GM12878 (cell line): ENCODE measurements at regions not wholly inside any gene's neighbourhood (a gene's known extent, or its start where the extent isn't known, plus 50 kb on each side); places are given as distances from the start of the nearest gene placed in this dataset.

Source experiments
- ATAC-seq: fragments of 200-7000 bp; cut with Tn5 transposase; 3 replicates; pipeline ENCODE4 v1.9.1; 2020; ENCODE audit warnings: mild to moderate bottlenecking, moderate library complexity
- BruUV-seq: library from RNA; stranded (reverse); fragments of 400-500 nt; replicated peaks from 2 replicates; lab custom pipeline; 2021; lab: Mats Ljungman, UMichigan
- CTCF ChIA-PET: fragments of 300-600 bp; sonication (Branson Sonifier 250); formaldehyde crosslinking; extraction: SDS; loops from one replicate; lab custom pipeline; 2021; ENCODE audit warnings: inconsistent platforms; lab: Yijun Ruan, JAX
- POLR2A ChIA-PET: fragments of 350-600 bp; formaldehyde crosslinking; extraction: SDS; loops from one replicate; lab custom pipeline; 2021; ENCODE audit warnings: inconsistent platforms; lab: Charles Lee
- RAD21 ChIA-PET: fragments of 300-600 bp; sonication (Branson Sonifier 250); formaldehyde crosslinking; loops from one replicate; lab custom pipeline; 2023; ENCODE audit warnings: antibody characterized with exemption; ENCODE audit not compliant: unreplicated experiment; lab: Charles Lee
- SMC1A ChIA-PET: fragments of 300-600 bp; sonication (Branson Sonifier 250); formaldehyde crosslinking; loops from one replicate; lab custom pipeline; 2023; ENCODE audit not compliant: unreplicated experiment, uncharacterized antibody; lab: Charles Lee
- DNase-seq: peaks from one replicate; pipeline ENCODE4 v3.0.0-alpha.2; 2011; ENCODE audit warnings: low read depth, low spot score
- FAIRE-seq: peaks from 3 replicates; lab custom pipeline; 2011; peaks lifted over from hg19 to GRCh38; lab: Jason Lieb, UNC
- H2AFZ ChIP-seq: 2 replicates; pipeline ENCODE4 v1.6.0; 2011; ENCODE audit warnings: low read depth, low read length, control low read depth; ENCODE audit not compliant: control insufficient read depth
- H3K27ac ChIP-seq: 2 replicates; pipeline ENCODE4 v1.5.1; 2011; ENCODE audit warnings: control low read depth; ENCODE audit not compliant: control insufficient read depth, insufficient read depth
- H3K27me3 ChIP-seq, 2 experiments: replicated peaks in 1 of 2; 2 replicates each; pipeline versions ENCODE4 v1.6.0 to v1.6.1; 2011; ENCODE audit warnings: low read length in 1 of 2; ENCODE audit not compliant: control insufficient read depth in 2 of 2, insufficient read depth in 2 of 2
- H3K36me3 ChIP-seq, 2 experiments: 2 replicates each; pipeline ENCODE4 v1.5.1; 2011; ENCODE audit warnings: low read length in 1 of 2; ENCODE audit not compliant: control insufficient read depth in 2 of 2, insufficient read depth in 2 of 2
- H3K4me1 ChIP-seq: 2 replicates; pipeline ENCODE4 v1.6.1; 2011; ENCODE audit warnings: mild to moderate bottlenecking, low read length, moderate library complexity, mixed read lengths; ENCODE audit not compliant: control insufficient read depth, insufficient read depth
- H3K4me2 ChIP-seq: 2 replicates; pipeline ENCODE4 v1.6.0; 2011; ENCODE audit warnings: control low read depth; ENCODE audit not compliant: control insufficient read depth, insufficient read depth
- H3K4me3 ChIP-seq: fragments of 200-600 bp; sonication (generic); 2 replicates; pipeline ENCODE4 v1.5.1; 2016
- H3K79me2 ChIP-seq: 2 replicates; pipeline ENCODE4 v1.6.0; 2011; ENCODE audit warnings: low read length; ENCODE audit not compliant: control insufficient read depth, insufficient read depth
- H3K9ac ChIP-seq: 2 replicates; pipeline ENCODE4 v1.8.0; 2011; ENCODE audit warnings: low read length, control low read depth, mixed read lengths; ENCODE audit not compliant: control insufficient read depth, insufficient read depth
- H3K9me3 ChIP-seq: replicated peaks from 3 replicates; pipeline ENCODE4 v1.5.1; 2011; ENCODE audit warnings: mild to moderate bottlenecking, low read length; ENCODE audit not compliant: control insufficient read depth, insufficient read depth
- H4K20me1 ChIP-seq: 2 replicates; pipeline ENCODE4 v1.6.0; 2011; ENCODE audit not compliant: control insufficient read depth, insufficient read depth
- CHD1 ChIP-seq: IDR thresholded peaks from 2 replicates; pipeline ENCODE4 v1.6.1; 2012; ENCODE audit warnings: low read depth, low read length, improper control_type of control experiment
- E2F8 ChIP-seq: fragments of 450-650 bp; IDR thresholded peaks from 2 replicates; pipeline ENCODE4 v1.6.1; 2018; ENCODE audit warnings: mild to moderate bottlenecking, low read depth, moderate library complexity; ENCODE audit not compliant: partially characterized antibody
- GATAD2B ChIP-seq: fragments of 450-650 bp; conservative IDR thresholded peaks from 2 replicates; pipeline ENCODE4 v1.6.1; 2017; ENCODE audit warnings: low read depth, mild to moderate bottlenecking, moderate library complexity
- JUNB ChIP-seq: IDR thresholded peaks from 2 replicates; pipeline ENCODE4 v1.6.1; 2016; ENCODE audit warnings: antibody characterized with exemption, mild to moderate bottlenecking
- RCOR1 ChIP-seq: conservative IDR thresholded peaks from 2 replicates; pipeline ENCODE4 v1.6.1; 2012; ENCODE audit warnings: low read depth, low read length, improper control_type of control experiment
- SIX5 ChIP-seq: IDR thresholded peaks from 2 replicates; pipeline ENCODE4 v1.6.1; 2011; ENCODE audit warnings: mild to moderate bottlenecking, low read depth, low read length, moderate library complexity; ENCODE audit not compliant: severe bottlenecking
- ZBTB11 ChIP-seq: fragments of 450-650 bp; formaldehyde crosslinking; IDR thresholded peaks from 2 replicates; pipeline ENCODE4 v1.5.0; 2022; ENCODE audit warnings: mild to moderate bottlenecking, missing genetic modification characterization
- WGBS: methylation state at CpG from one replicate; pipeline ENCODE4 v1.1.6; 2016; ENCODE audit warnings: low lambda C conversion rate; ENCODE audit not compliant: insufficient replicate concordance, insufficient coverage; ENCODE audit errors: missing lambda C conversion rate; 5-methylcytosine and 5-hydroxymethylcytosine counted together
- in situ Hi-C: fragments of 300-500 bp; cut with MboI; formaldehyde crosslinking; loops from 9 replicates; pipeline ENCODE4 v1.14.3; 2018; ENCODE audit warnings: mixed read lengths
- intact Hi-C: fragments of 100-400 bp; cut with micrococcal nuclease; formaldehyde crosslinking; loops from one replicate; pipeline ENCODE4 v1.14.2; 2022; ENCODE audit not compliant: unreplicated experiment

GRCh38 chr1:13917607-13918006 is 217.6 kb downstream of the PRDM2 start:
- Histone ChIP-seq H4K20me1 (no peaks in the 10 kb centered on the region), H3K4me1 (no peaks in the 10 kb centered on the region; the same call in 1 of the 2 replicates), H3K79me2 (no peaks in the 10 kb centered on the region), H2AFZ (no peak overlapping the region), H3K4me2 (no peak overlapping the region), H3K4me3 (no peak overlapping the region), H3K36me3 (no peaks in the 10 kb centered on the region), H3K9ac (no peak overlapping the region)
- no peak for FAIRE-seq
- SMC1A ChIA-PET: interaction anchor here (0.6 kb wide), 1 partner anchor 783 kb away, joined by 4 read pairs; no protein-coding TSS in a partner anchor
- ATAC-seq: no peak
- in situ Hi-C loops: no loop called here
- BruUV-seq: no TSS peak
- no peak for DNase-seq
- CTCF ChIA-PET: no interaction called here
- RAD21 ChIA-PET: no interaction called here
- POLR2A ChIA-PET: interaction anchor here (0.7 kb wide), 1 partner anchor 98 kb away, joined by 3 read pairs; no protein-coding TSS in a partner anchor
- 8% methylated on average over 2 of the region's 2 CpGs for WGBS
- TF ChIP-seq JUNB (no peak), CHD1 (no peak)
- TF ChIP-seq, all 136 proteins: peak for 0
- no peak overlapping the region for H3K27ac ChIP-seq
- H3K27me3 ChIP-seq: no peaks in the 10 kb centered on the region
- intact Hi-C loops: no loop called here
- no peaks in the 10 kb centered on the region for H3K9me3 ChIP-seq

- no TSS peak for BruUV-seq
- Histone ChIP-seq H3K27ac (no peak overlapping the region), H2AFZ (no peak overlapping the region), H3K4me2 (no peak overlapping the region), H3K4me1 (no peaks in the 10 kb centered on the region), H3K79me2 (no peaks in the 10 kb centered on the region), H3K4me3 (no peak overlapping the region), H3K36me3 (no peaks in the 10 kb centered on the region), H3K9me3 (no peaks in the 10 kb centered on the region), H3K27me3 (no peaks in the 10 kb centered on the region), H4K20me1 (no peaks in the 10 kb centered on the region), H3K9ac (no peak overlapping the region)
- no peak for FAIRE-seq
- no peak for DNase-seq
- in situ Hi-C loops: no loop called here
- ChIA-PET SMC1A (no interaction called here), CTCF (no interaction called here), RAD21 (no interaction called here), POLR2A (no interaction called here)
- WGBS: 0% methylated on average over 1 of the region's 1 CpG
- intact Hi-C loops: no loop called here
- no peak for ATAC-seq
- TF ChIP-seq GATAD2B (no peak), E2F8 (no peak), ZBTB11 (CRISPR knock-in tag) (no peak), SIX5 (no peak), RCOR1 (no peak)
Observed at GRCh38 chr1:13918862-13919261, 218.9 kb downstream of the PRDM2 start.
